IMR-90 (cell line): ENCODE measurements at regions not wholly inside any gene's neighbourhood (a gene's known extent, or its start where the extent isn't known, plus 50 kb on each side); places are given as distances from the start of the nearest gene placed in this dataset.

Source experiments
- ATAC-seq: fragments of 200-7000 bp; cut with Tn5 transposase; 2 replicates; pipeline ENCODE4 v1.9.1; 2020; ENCODE audit warnings: low read depth, mild to moderate bottlenecking, moderate library complexity
- BruUV-seq: library from RNA; stranded (reverse); fragments of 400-500 nt; replicated peaks from 2 replicates; lab custom pipeline; 2021; lab: Mats Ljungman, UMichigan
- CTCF ChIA-PET: fragments of 300-600 bp; formaldehyde crosslinking; extraction: SDS; loops from one replicate; lab custom pipeline; 2021; ENCODE audit warnings: antibody characterized with exemption; lab: Yijun Ruan, JAX
- POLR2A ChIA-PET: fragments of 300-600 bp; sonication (Branson Sonifier 250); formaldehyde crosslinking; loops from one replicate; lab custom pipeline; 2022; ENCODE audit warnings: antibody characterized with exemption; ENCODE audit not compliant: unreplicated experiment; lab: Charles Lee
- DNase-seq: peaks from one replicate; pipeline ENCODE4 v3.0.0; 2013
- H2AFZ ChIP-seq: replicated peaks from 2 replicates; pipeline ENCODE3; 2013; ENCODE audit warnings: low read length, mild to moderate bottlenecking; ENCODE audit not compliant: poor library complexity
- H2AK5ac ChIP-seq: 2 replicates; pipeline ENCODE4 v1.6.1; 2013; ENCODE audit warnings: low read depth, low read length, inconsistent platforms
- H2AK9ac ChIP-seq: replicated peaks from 2 replicates; pipeline ENCODE3; 2013; ENCODE audit warnings: mild to moderate bottlenecking, low read depth, low read length, moderate library complexity; ENCODE audit not compliant: poor library complexity
- H2BK120ac ChIP-seq: 2 replicates; pipeline ENCODE4 v1.6.1; 2013; ENCODE audit warnings: low read depth, low read length, inconsistent platforms
- H2BK15ac ChIP-seq: 3 replicates; pipeline ENCODE4 v1.6.1; 2013; ENCODE audit warnings: low read depth, low read length, inconsistent platforms
- H2BK20ac ChIP-seq: 2 replicates; pipeline ENCODE4 v1.6.1; 2013; ENCODE audit warnings: low read depth, mild to moderate bottlenecking, inconsistent platforms, low read length, moderate library complexity
- H2BK5ac ChIP-seq: 2 replicates; pipeline ENCODE4 v1.6.1; 2013; ENCODE audit warnings: mild to moderate bottlenecking, low read depth, low read length, inconsistent platforms; ENCODE audit not compliant: poor library complexity, severe bottlenecking
- H3K14ac ChIP-seq: replicated peaks from 2 replicates; pipeline ENCODE4 v1.6.1; 2013; ENCODE audit warnings: low read depth, low read length, inconsistent platforms
- H3K18ac ChIP-seq: 2 replicates; pipeline ENCODE4 v1.6.1; 2013; ENCODE audit warnings: low read depth, low read length, control low read depth
- H3K23ac ChIP-seq: 2 replicates; pipeline ENCODE4 v1.6.1; 2013; ENCODE audit warnings: low read depth, low read length, inconsistent platforms
- H3K27ac ChIP-seq: 2 replicates; pipeline ENCODE4 v1.5.1; 2013; ENCODE audit warnings: mild to moderate bottlenecking, control low read depth, low read length; ENCODE audit not compliant: insufficient read depth
- H3K27me3 ChIP-seq: 2 replicates; pipeline ENCODE4 v1.6.1; 2013; ENCODE audit warnings: low read length; ENCODE audit not compliant: control insufficient read depth, insufficient read depth
- H3K36me3 ChIP-seq: 2 replicates; pipeline ENCODE4 v1.6.1; 2013; ENCODE audit warnings: low read length, mixed read lengths; ENCODE audit not compliant: control insufficient read depth, insufficient read depth
- H3K4ac ChIP-seq: 2 replicates; pipeline ENCODE4 v1.6.1; 2013; ENCODE audit warnings: low read depth, low read length, inconsistent platforms
- H3K4me1 ChIP-seq: 2 replicates; pipeline ENCODE4 v1.6.1; 2013; ENCODE audit warnings: low read length, mixed read lengths; ENCODE audit not compliant: control insufficient read depth, insufficient read depth
- H3K4me2 ChIP-seq: 2 replicates; pipeline ENCODE4 v1.6.1; 2013; ENCODE audit warnings: low read depth, mild to moderate bottlenecking, control low read depth, low read length, moderate library complexity
- H3K4me3 ChIP-seq: 2 replicates; pipeline ENCODE4 v1.5.1; 2013; ENCODE audit warnings: low read depth, mild to moderate bottlenecking, control low read depth, low read length, moderate library complexity; ENCODE audit not compliant: insufficient read depth
- H3K56ac ChIP-seq: 2 replicates; pipeline ENCODE4 v1.6.1; 2013; ENCODE audit warnings: low read length, inconsistent platforms; ENCODE audit not compliant: insufficient read depth; ENCODE audit errors: extremely low read depth
- H3K79me1 ChIP-seq, 2 experiments: 2 replicates each; pipeline ENCODE4 v1.6.1; 2013; ENCODE audit warnings: low read length in 2 of 2, inconsistent platforms in 1 of 2, low read depth in 1 of 2
- H3K9ac ChIP-seq: 2 replicates; pipeline ENCODE4 v1.6.1; 2013; ENCODE audit warnings: low read depth, low read length, control low read depth
- H3K9me1 ChIP-seq: 2 replicates; pipeline ENCODE4 v1.6.1; 2013; ENCODE audit warnings: low read length, inconsistent platforms; ENCODE audit not compliant: insufficient read depth
- H3K9me3 ChIP-seq: 2 replicates; pipeline ENCODE4 v1.6.1; 2013; ENCODE audit warnings: low read length; ENCODE audit not compliant: control insufficient read depth, insufficient read depth
- H4K20me1 ChIP-seq: 2 replicates; pipeline ENCODE4 v1.6.1; 2013; ENCODE audit warnings: low read length, inconsistent platforms; ENCODE audit not compliant: insufficient read depth
- H4K5ac ChIP-seq: 2 replicates; pipeline ENCODE4 v1.6.1; 2013; ENCODE audit warnings: mild to moderate bottlenecking, low read depth, low read length, control low read depth
- H4K8ac ChIP-seq, 2 experiments: 2 replicates each; pipeline ENCODE4 v1.6.1; 2013; ENCODE audit warnings: low read depth in 2 of 2, low read length in 2 of 2, control low read depth in 1 of 2, inconsistent platforms in 1 of 2
- H4K91ac ChIP-seq: 2 replicates; pipeline ENCODE4 v1.6.1; 2013; ENCODE audit warnings: low read depth, low read length, inconsistent platforms; ENCODE audit not compliant: insufficient read depth
- BHLHE40 ChIP-seq: fragments of 150-350 bp; IDR thresholded peaks from 2 replicates; pipeline ENCODE4 v1.6.1; 2016; ENCODE audit warnings: mild to moderate bottlenecking, low read depth, low read length
- CEBPB ChIP-seq: IDR thresholded peaks from 2 replicates; pipeline ENCODE4 v1.6.1; 2012; ENCODE audit warnings: low read depth, low read length, improper control_type of control experiment
- CHD1 ChIP-seq: IDR thresholded peaks from 2 replicates; pipeline ENCODE4 v1.6.1; 2012; ENCODE audit warnings: low read depth, low read length, improper control_type of control experiment
- CTCF ChIP-seq: conservative IDR thresholded peaks from 2 replicates; pipeline ENCODE4 v1.5.1; 2012; ENCODE audit warnings: mild to moderate bottlenecking, low read depth, low read length, improper control_type of control experiment
- FOS ChIP-seq: fragments of 150-350 bp; IDR thresholded peaks from 2 replicates; pipeline ENCODE4 v1.6.1; 2016; ENCODE audit warnings: low read depth, low read length
- MAFK ChIP-seq: IDR thresholded peaks from 2 replicates; pipeline ENCODE4 v1.6.1; 2012; ENCODE audit warnings: low read depth, low read length, improper control_type of control experiment
- MAZ ChIP-seq: IDR thresholded peaks from 2 replicates; pipeline ENCODE4 v1.6.1; 2012; ENCODE audit warnings: low read depth, mild to moderate bottlenecking, low read length, improper control_type of control experiment, moderate library complexity, borderline replicate concordance
- MXI1 ChIP-seq: IDR thresholded peaks from 2 replicates; pipeline ENCODE4 v1.6.1; 2012; ENCODE audit warnings: low read depth, mild to moderate bottlenecking, low read length, moderate library complexity, borderline replicate concordance
- RAD21 ChIP-seq: IDR thresholded peaks from 2 replicates; pipeline ENCODE4 v1.6.1; 2012; ENCODE audit warnings: low read length, improper control_type of control experiment
- RCOR1 ChIP-seq: IDR thresholded peaks from 2 replicates; pipeline ENCODE4 v1.6.1; 2012; ENCODE audit warnings: mild to moderate bottlenecking, low read length, improper control_type of control experiment; ENCODE audit not compliant: insufficient replicate concordance
- RFX5 ChIP-seq: IDR thresholded peaks from 2 replicates; pipeline ENCODE4 v1.8.0; 2012; ENCODE audit warnings: low read depth, mild to moderate bottlenecking, low read length, moderate library complexity
- SMC3 ChIP-seq: fragments of 150-350 bp; IDR thresholded peaks from 2 replicates; pipeline ENCODE4 v1.6.1; 2016; ENCODE audit warnings: low read depth, mild to moderate bottlenecking, antibody characterized with exemption, low read length, moderate library complexity
- WGBS, 2 experiments: methylation state at CpG; one replicate each; pipeline versions ENCODE4 v1.1.5 to v1.1.7; 2013; ENCODE audit warnings: missing lambda C conversion rate in 2 of 2; ENCODE audit not compliant: insufficient read length in 1 of 2; ENCODE audit errors: extremely low coverage in 2 of 2; 5-methylcytosine and 5-hydroxymethylcytosine counted together
- dilution Hi-C: fragments of 300-500 bp; cut with HindIII; formaldehyde crosslinking; loops from one replicate; pipeline ENCODE4 v1.14.3; 2018; ENCODE audit warnings: low sequenced_read_pairs; ENCODE audit not compliant: unreplicated experiment
- in situ Hi-C: fragments of 300-500 bp; cut with MboI; formaldehyde crosslinking; loops from 3 replicates; pipeline ENCODE4 v1.14.3; 2019; ENCODE audit warnings: low sequenced_read_pairs, inconsistent platforms, mixed read lengths
- intact Hi-C: fragments of 100-400 bp; cut with micrococcal nuclease; formaldehyde crosslinking; loops from 2 replicates; pipeline ENCODE4 v1.10.0; 2022
- TF ChIP-seq, protein P1 (sequence below): fragments of 150-350 bp; IDR thresholded peaks from 2 replicates; pipeline ENCODE4 v1.6.1; 2016; ENCODE audit warnings: low read depth, mild to moderate bottlenecking, low read length, moderate library complexity, borderline replicate concordance

DNA sequence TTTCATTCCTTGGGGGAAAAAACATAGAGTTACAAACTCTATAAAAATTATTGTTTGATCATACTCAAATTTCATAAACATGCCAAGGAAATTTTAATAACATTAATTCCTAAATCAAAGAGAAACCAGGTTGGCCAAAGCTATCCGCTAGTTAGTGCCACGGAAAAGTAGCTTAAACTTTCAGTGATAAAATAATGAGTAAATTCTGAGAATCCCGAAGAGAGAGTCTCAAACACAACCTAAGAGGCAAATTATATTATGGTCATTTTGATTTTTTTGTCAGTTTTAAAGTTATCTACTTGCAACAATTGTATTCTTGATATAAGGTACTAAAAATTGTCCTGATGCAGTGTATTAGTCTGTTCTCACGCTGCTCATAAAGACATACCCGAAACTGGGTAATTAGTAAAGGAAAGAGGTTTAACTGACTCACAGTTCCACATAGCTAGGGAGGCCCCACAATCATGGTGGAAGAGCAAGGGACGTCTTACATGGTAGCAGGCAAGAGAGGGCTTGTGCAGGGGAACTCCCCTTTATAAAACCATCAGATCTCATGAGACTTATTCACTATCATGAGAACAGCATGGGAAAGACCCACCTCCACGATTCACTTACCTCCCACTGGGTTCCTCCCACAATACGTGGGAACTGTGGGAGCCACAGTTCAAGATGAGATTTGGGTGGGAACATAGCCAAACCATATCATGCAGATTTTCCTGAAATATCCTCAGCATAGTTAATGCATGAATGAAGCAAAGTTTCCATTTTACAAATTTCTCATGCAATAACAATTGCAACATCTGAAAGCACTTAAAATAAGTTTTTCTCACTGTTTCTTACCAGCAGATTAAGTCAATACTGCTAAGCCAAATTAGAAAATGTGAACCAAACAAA lies 205.9 kb upstream of the STK17B start (continued):
- no peak for TF ChIP-seq BHLHE40

GRCh38 chr2:196379600-196379999 lies 208.2 kb upstream of the STK17B start:
- in situ Hi-C loops, result no loop called here
- H3K79me1 ChIP-seq, result no peaks in the 10 kb centered on the region
- no peaks in the 10 kb centered on the region for H3K9me3 ChIP-seq
- ATAC-seq (no peak), DNase-seq (no peak)
- H3K4ac ChIP-seq, result no peak overlapping the region
- POLR2A ChIA-PET, result no interaction called here
- no peak overlapping the region for H2BK20ac ChIP-seq
- H2AK9ac ChIP-seq, result no peak overlapping the region
- no peaks in the 10 kb centered on the region for H3K4me1 ChIP-seq
- CTCF ChIA-PET, result no interaction called here
- H3K9ac ChIP-seq, result no peak overlapping the region
- no peak overlapping the region for H4K8ac ChIP-seq
- H2BK15ac ChIP-seq, result no peak overlapping the region
- no peak overlapping the region for H2BK5ac ChIP-seq
- no peak overlapping the region for H2AK5ac ChIP-seq
- no peak overlapping the region for H3K4me2 ChIP-seq
- no peak overlapping the region for H3K4me3 ChIP-seq
- no peaks in the 10 kb centered on the region for H3K9me1 ChIP-seq
- H4K91ac ChIP-seq, result no peak overlapping the region
- no peak overlapping the region for H4K5ac ChIP-seq
- no peak overlapping the region for H3K14ac ChIP-seq
- H2AFZ ChIP-seq, result no peak overlapping the region
- BruUV-seq, result no TSS peak
- H3K23ac ChIP-seq, result no peak overlapping the region
- WGBS, 2 experiments, result no CpG with 5 or more reads among the region's 3 CpGs
- H2BK120ac ChIP-seq, result no peak overlapping the region
- H3K18ac ChIP-seq, result no peak overlapping the region
- no peaks in the 10 kb centered on the region for H4K20me1 ChIP-seq
- dilution Hi-C loops, result no loop called here
- no peak overlapping the region for H3K27ac ChIP-seq
- no peaks in the 10 kb centered on the region for H3K27me3 ChIP-seq
- H3K36me3 ChIP-seq, result no peaks in the 10 kb centered on the region
- intact Hi-C loops, result no loop called here
- no peak overlapping the region for H3K56ac ChIP-seq
- TF ChIP-seq RFX5 (no peak), MAFK (no peak), RCOR1 (no peak), BHLHE40 (no peak), CTCF (no peak), CEBPB (no peak), MXI1 (no peak), FOS (no peak), RAD21 (no peak), SMC3 (no peak), CHD1 (no peak), MAZ (no peak)
- TF ChIP-seq, protein P1, sequence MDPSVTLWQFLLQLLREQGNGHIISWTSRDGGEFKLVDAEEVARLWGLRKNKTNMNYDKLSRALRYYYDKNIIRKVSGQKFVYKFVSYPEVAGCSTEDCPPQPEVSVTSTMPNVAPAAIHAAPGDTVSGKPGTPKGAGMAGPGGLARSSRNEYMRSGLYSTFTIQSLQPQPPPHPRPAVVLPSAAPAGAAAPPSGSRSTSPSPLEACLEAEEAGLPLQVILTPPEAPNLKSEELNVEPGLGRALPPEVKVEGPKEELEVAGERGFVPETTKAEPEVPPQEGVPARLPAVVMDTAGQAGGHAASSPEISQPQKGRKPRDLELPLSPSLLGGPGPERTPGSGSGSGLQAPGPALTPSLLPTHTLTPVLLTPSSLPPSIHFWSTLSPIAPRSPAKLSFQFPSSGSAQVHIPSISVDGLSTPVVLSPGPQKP, result no peak
